Fibroblast of lung (primary cell): ENCODE measurements at regions not wholly inside any gene's neighbourhood (a gene's known extent, or its start where the extent isn't known, plus 50 kb on each side); places are given as distances from the start of the nearest gene placed in this dataset.

Source experiments
- EZH2 ChIP-seq: IDR thresholded peaks from 2 replicates; pipeline ENCODE4 v1.5.1; 2012; ENCODE audit warnings: low read length, control low read depth, mild to moderate bottlenecking; ENCODE audit errors: missing control alignments
- TF ChIP-seq, protein P1 (sequence below), 2 donors: IDR thresholded peaks in 1 of 2; conservative IDR thresholded peaks in 1 of 2; 1 replicate in 1 of 2; 2 replicates in 1 of 2; pipeline ENCODE4 v1.5.1; 2011 to 2012; ENCODE audit warnings: low read length in 2 of 2, control low read depth in 1 of 2, inconsistent platforms in 1 of 2, low read depth in 1 of 2, mild to moderate bottlenecking in 1 of 2

DNA sequence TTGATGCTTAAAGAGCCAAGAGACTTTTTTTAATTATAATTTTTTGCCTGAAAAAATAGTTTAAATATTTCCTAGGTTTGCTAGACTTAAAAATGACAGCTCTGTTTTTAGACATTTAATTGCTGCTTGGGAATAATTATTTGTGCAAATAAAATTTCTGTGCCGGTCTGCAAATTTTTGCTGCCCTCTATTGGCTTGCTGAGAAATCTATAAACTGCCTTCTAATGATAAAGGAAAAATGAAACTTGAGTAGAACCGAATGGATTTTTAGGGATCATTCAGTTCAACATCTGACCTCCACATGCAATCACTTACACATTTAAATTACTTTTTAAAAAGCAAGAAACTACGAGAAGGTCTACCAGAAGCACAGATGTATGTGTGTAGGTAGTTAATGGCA is 434.0 kb downstream of the FAM133A start:
- TF ChIP-seq, protein P1, sequence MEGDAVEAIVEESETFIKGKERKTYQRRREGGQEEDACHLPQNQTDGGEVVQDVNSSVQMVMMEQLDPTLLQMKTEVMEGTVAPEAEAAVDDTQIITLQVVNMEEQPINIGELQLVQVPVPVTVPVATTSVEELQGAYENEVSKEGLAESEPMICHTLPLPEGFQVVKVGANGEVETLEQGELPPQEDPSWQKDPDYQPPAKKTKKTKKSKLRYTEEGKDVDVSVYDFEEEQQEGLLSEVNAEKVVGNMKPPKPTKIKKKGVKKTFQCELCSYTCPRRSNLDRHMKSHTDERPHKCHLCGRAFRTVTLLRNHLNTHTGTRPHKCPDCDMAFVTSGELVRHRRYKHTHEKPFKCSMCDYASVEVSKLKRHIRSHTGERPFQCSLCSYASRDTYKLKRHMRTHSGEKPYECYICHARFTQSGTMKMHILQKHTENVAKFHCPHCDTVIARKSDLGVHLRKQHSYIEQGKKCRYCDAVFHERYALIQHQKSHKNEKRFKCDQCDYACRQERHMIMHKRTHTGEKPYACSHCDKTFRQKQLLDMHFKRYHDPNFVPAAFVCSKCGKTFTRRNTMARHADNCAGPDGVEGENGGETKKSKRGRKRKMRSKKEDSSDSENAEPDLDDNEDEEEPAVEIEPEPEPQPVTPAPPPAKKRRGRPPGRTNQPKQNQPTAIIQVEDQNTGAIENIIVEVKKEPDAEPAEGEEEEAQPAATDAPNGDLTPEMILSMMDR (conservative IDR thresholded peaks at IDR 0.05 in 1 of 2, IDR thresholded peaks at IDR 0.05 in 1 of 2; ENCODE audit: low read depth in 1 of 2, low read length in 2 of 2), result no peak
- TF ChIP-seq EZH2, result no peak
